ENCODE measurements at regions not wholly inside any gene's neighbourhood (a gene's known extent, or its start where the extent isn't known, plus 50 kb on each side); places are given as distances from the start of the nearest gene placed in this dataset.

GRCh38 chr9:91036826-91037510 lies 235.3 kb downstream of the SYK start:
- peak; percentile 84 for DNase-seq
- ATAC-seq (ENCODE audit: poor library complexity) = peak; percentile 98
- intact Hi-C loops (cut with DNase I) = loop anchor here (5.0 kb wide), 1 partner anchor 385 kb away; the partner anchor contains the start of gene NFIL3

GRCh38 chr9:91037511-91038482 lies 236.2 kb downstream of the SYK start:
- intact Hi-C loops (cut with DNase I) = loop anchor here (5.0 kb wide), 1 partner anchor 385 kb away; the partner anchor contains the start of gene NFIL3
- peak; percentile 36 for ATAC-seq (ENCODE audit: poor library complexity)

GRCh38 chr9:91038483-91039124 lies 237.0 kb downstream of the SYK start:
- intact Hi-C loops (cut with DNase I) = loop anchor here (5.0 kb wide), 1 partner anchor 384 kb away; the partner anchor contains the start of gene NFIL3
- ATAC-seq (ENCODE audit: poor library complexity) = no peak
- DNase-seq = no peak

More at GRCh38 chr9:91037511-91038482, 236.2 kb downstream of the SYK start:
- DNase-seq = peak; percentile 58

- intact Hi-C loops (cut with DNase I) = loop anchor here (5.0 kb wide), 1 partner anchor 383 kb away; the partner anchor contains the start of gene NFIL3
- ATAC-seq (ENCODE audit: poor library complexity) (no peak), DNase-seq (no peak)
Measured at GRCh38 chr9:91039125-91039834, 237.7 kb downstream of the SYK start.

GRCh38 chr9:91039835-91040140 lies 238.2 kb downstream of the SYK start:
- no peak for ATAC-seq (ENCODE audit: poor library complexity)
- intact Hi-C loops (cut with DNase I) = loop anchor here (5.0 kb wide), 1 partner anchor 383 kb away; the partner anchor contains the start of gene NFIL3
- no peak for DNase-seq

GRCh38 chr9:91040371-91041215 lies 239.0 kb downstream of the SYK start:
- intact Hi-C loops (cut with DNase I) = no loop called here
- DNase-seq (no peak), ATAC-seq (ENCODE audit: poor library complexity) (no peak)

GRCh38 chr9:91042024-91042423 lies 240.4 kb downstream of the SYK start:
- no peak for DNase-seq
- ATAC-seq (ENCODE audit: poor library complexity) = no peak
- intact Hi-C loops (cut with DNase I) = no loop called here

GRCh38 chr9:91042541-91042940 lies 240.9 kb downstream of the SYK start:
- no peak for ATAC-seq (ENCODE audit: poor library complexity)
- no peak for DNase-seq
- intact Hi-C loops (cut with DNase I) = no loop called here

- intact Hi-C loops (cut with DNase I) = no loop called here
- DNase-seq (no peak), ATAC-seq (ENCODE audit: poor library complexity) (no peak)
Measured at GRCh38 chr9:91043056-91043810, 241.6 kb downstream of the SYK start.

GRCh38 chr9:91043811-91044175 lies 242.2 kb downstream of the SYK start:
- intact Hi-C loops (cut with DNase I) = no loop called here
- ATAC-seq (ENCODE audit: poor library complexity) = no peak
- DNase-seq = no peak

- no peak for ATAC-seq (ENCODE audit: poor library complexity)
- intact Hi-C loops (cut with DNase I) = no loop called here
- DNase-seq = no peak
Measured at GRCh38 chr9:91044354-91044753, 242.7 kb downstream of the SYK start.

GRCh38 chr9:91045041-91045440 lies 243.4 kb downstream of the SYK start:
- ATAC-seq (ENCODE audit: poor library complexity) = no peak
- intact Hi-C loops (cut with DNase I) = no loop called here
- DNase-seq = no peak

- intact Hi-C loops (cut with DNase I) = no loop called here
- no peak for ATAC-seq (ENCODE audit: poor library complexity)
- no peak for DNase-seq
Measured at GRCh38 chr9:91047529-91047928, 245.9 kb downstream of the SYK start.

GRCh38 chr9:91047993-91048607 lies 246.5 kb downstream of the SYK start:
- intact Hi-C loops (cut with DNase I) = no loop called here
- ATAC-seq (ENCODE audit: poor library complexity) (no peak), DNase-seq (no peak)

GRCh38 chr9:91048749-91049148 lies 247.1 kb downstream of the SYK start:
- ATAC-seq (ENCODE audit: poor library complexity) (no peak), DNase-seq (no peak)
- intact Hi-C loops (cut with DNase I) = no loop called here

- no peak for DNase-seq
- intact Hi-C loops (cut with DNase I) = no loop called here
- ATAC-seq (ENCODE audit: poor library complexity) = no peak
Measured at GRCh38 chr9:91053824-91054223, 252.2 kb downstream of the SYK start.

- ATAC-seq (ENCODE audit: poor library complexity) = no peak
- DNase-seq = no peak
- intact Hi-C loops (cut with DNase I) = no loop called here
Measured at GRCh38 chr9:91055845-91056244, 254.2 kb downstream of the SYK start.

Data from Right ventricle myocardium superior (tissue), 1 donor.